ENCODE measurements at regions not wholly inside any gene's neighbourhood (a gene's known extent, or its start where the extent isn't known, plus 50 kb on each side); places are given as distances from the start of the nearest gene placed in this dataset.

DNA sequence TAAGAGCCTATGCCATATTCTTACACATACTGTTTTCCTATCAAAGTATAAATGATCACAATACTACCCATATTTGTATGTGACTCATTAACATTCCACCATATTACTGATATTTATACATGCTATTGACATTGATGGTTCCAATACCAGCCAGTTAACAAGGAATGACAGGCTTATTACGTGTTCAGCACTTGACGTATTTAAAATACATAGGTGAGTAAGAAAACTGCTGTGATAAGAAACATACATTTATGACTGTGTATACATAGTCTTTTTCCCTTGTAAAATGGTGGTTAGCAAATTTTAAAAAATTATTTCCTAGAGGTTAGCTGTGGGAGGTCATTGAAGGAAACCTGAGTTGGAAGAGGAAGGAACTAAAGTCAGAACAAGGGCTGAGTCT is 81.1 kb upstream of the NEUROD6 start:
- Histone ChIP-seq H3K9me3 (ENCODE audit: control insufficient read depth, insufficient read depth, low read length) (no peaks in the 10 kb centered on the region), H3K36me3 (ENCODE audit: control insufficient read depth, insufficient read depth, low read length) (no peaks in the 10 kb centered on the region), H3K4me1 (ENCODE audit: control insufficient read depth, insufficient read depth, low read length) (peaks cover 4% of the 10 kb centered on the region), H3K27ac (ENCODE audit: low read depth, low read length) (no peak overlapping the region), H3K4me3 (ENCODE audit: low read depth, low read length) (no peak overlapping the region), H3K27me3 (ENCODE audit: control insufficient read depth, insufficient read depth, low read length) (no peaks in the 10 kb centered on the region)
- DNase-seq (ENCODE audit: low read depth in 4 of 6, low spot score in 6 of 6): no peak
- WGBS (ENCODE audit: insufficient coverage): no CpG with 5 or more reads among the region's 2 CpGs

DNA sequence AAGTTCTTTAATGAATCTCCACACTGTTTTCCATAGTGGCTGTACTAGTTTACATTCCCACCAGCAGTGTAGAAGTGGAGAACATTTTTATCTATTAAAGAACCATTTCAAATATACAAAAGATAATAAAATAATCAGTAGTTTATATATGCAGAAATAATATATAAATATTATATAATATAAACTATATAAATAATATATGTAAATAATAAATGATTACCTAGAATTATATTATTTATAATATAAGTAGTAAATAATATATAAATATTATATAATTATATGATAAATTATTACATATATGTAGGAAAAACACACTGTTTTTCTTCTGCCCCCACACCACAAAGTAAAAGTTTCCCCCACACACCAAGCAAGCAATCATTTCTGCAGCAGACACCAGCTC is 83.5 kb upstream of the NEUROD6 start:
- no peak for DNase-seq (ENCODE audit: low read depth in 4 of 6, low spot score in 6 of 6)
- no peaks in the 10 kb centered on the region for H3K9me3 ChIP-seq (ENCODE audit: control insufficient read depth, insufficient read depth, low read length)
- no peaks in the 10 kb centered on the region for H3K4me1 ChIP-seq (ENCODE audit: control insufficient read depth, insufficient read depth, low read length)
- no peak overlapping the region for H3K4me3 ChIP-seq (ENCODE audit: low read depth, low read length)
- no peak overlapping the region for H3K27ac ChIP-seq (ENCODE audit: low read depth, low read length)
- H3K27me3 ChIP-seq (ENCODE audit: control insufficient read depth, insufficient read depth, low read length): no peaks in the 10 kb centered on the region
- no peaks in the 10 kb centered on the region for H3K36me3 ChIP-seq (ENCODE audit: control insufficient read depth, insufficient read depth, low read length)

DNA sequence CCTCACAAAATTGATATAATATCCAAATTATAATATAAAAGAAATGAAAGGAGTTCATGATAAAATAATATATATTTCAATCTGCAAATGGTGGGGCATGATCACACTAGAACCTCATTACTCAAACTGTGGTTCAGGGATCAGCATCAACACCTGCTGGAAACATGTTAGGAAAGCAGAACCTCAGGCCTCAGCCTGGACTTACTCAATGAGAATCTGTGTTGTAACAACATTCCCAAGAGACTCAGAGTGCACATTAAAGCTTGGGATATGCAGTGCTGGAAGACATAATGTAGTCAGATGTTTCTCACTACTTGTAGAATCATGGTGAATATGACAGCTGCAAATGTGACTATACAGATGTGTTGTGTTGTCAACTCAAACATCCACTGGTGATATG is 81.7 kb upstream of the ITPRID1 start:
- no peak overlapping the region for H3K4me3 ChIP-seq (ENCODE audit: low read depth, low read length)

DNA sequence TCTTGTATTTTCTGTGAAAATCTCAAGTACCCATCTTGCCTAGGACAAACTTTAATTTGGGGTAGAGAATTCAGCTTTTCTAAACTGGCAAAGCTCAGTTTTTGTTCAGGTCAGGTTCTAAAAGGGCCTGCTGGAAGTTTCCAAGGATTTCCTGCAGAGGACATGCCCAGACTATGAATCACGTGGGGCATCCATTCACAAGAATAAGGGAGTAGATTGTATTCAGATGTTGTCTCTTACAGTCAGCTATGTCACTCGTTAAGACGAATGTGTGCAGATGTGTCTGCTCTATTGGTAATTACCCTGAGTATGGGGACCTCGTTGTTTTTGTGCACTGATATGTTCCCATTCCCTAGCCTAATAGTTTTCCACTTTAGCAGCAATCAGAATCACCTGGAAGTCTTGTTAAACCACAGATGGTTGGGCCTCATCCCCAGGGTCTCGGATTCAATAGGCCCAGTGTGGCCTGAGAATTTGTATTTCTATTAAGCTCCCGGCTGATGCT is 81.0 kb upstream of the ITPRID1 start:
- 34% methylated on average over 3 of the region's 6 CpGs for WGBS (ENCODE audit: insufficient coverage)
- DNase-seq (ENCODE audit: low read depth in 4 of 6, low spot score in 6 of 6): peak in 1 of 6 donors; percentile 51
- Histone ChIP-seq H3K4me1 (ENCODE audit: control insufficient read depth, insufficient read depth, low read length) (peaks cover 6% of the 10 kb centered on the region), H3K9me3 (ENCODE audit: control insufficient read depth, insufficient read depth, low read length) (no peaks in the 10 kb centered on the region), H3K4me3 (ENCODE audit: low read depth, low read length) (no peak overlapping the region), H3K27ac (ENCODE audit: low read depth, low read length) (no peak overlapping the region), H3K36me3 (ENCODE audit: control insufficient read depth, insufficient read depth, low read length) (no peaks in the 10 kb centered on the region), H3K27me3 (ENCODE audit: control insufficient read depth, insufficient read depth, low read length) (peaks cover 2% of the 10 kb centered on the region)

More for the DNA sequence above, 81.7 kb upstream of the ITPRID1 start:
- H3K9me3 ChIP-seq (ENCODE audit: control insufficient read depth, insufficient read depth, low read length): no peaks in the 10 kb centered on the region
- H3K4me1 ChIP-seq (ENCODE audit: control insufficient read depth, insufficient read depth, low read length): peaks cover 6% of the 10 kb centered on the region
- no peak overlapping the region for H3K27ac ChIP-seq (ENCODE audit: low read depth, low read length)
- H3K36me3 ChIP-seq (ENCODE audit: control insufficient read depth, insufficient read depth, low read length): no peaks in the 10 kb centered on the region
- no peak for DNase-seq (ENCODE audit: low read depth in 4 of 6, low spot score in 6 of 6)
- peaks cover 2% of the 10 kb centered on the region for H3K27me3 ChIP-seq (ENCODE audit: control insufficient read depth, insufficient read depth, low read length)

DNA sequence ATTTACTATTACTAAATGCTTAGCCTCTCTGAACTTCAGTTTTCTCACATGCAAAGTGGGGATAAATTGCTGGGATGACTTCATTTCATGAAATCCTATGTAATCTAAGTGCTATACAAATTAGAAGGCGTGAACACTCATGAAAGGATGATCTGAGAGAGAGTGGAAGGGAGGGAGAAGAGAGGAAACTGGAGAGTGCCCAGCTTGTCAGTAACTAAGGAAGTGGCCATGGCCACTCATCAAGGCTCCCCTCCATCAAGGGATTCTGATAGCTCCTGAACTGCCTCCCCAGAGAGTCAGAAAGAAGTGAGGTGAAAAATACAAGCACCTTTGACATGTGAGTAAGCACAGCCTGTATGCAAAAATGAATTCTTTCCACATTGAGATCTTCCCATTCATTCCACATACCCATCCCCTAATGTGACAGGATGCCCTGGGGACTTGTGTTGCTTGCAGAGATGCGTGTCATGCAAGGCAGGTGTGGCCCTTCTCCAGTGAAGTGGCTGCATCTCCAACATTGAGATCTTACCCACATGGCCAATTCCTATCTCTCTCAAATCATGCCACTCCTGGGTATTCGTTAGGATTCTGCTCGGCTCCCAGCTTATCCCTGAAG is 76.5 kb upstream of the ITPRID1 start:
- Histone ChIP-seq H3K36me3 (ENCODE audit: control insufficient read depth, insufficient read depth, low read length) (no peaks in the 10 kb centered on the region), H3K4me3 (ENCODE audit: low read depth, low read length) (no peak overlapping the region), H3K27ac (ENCODE audit: low read depth, low read length) (no peak overlapping the region), H3K27me3 (ENCODE audit: control insufficient read depth, insufficient read depth, low read length) (peaks cover 2% of the 10 kb centered on the region), H3K4me1 (ENCODE audit: control insufficient read depth, insufficient read depth, low read length) (peaks cover 3% of the 10 kb centered on the region), H3K9me3 (ENCODE audit: control insufficient read depth, insufficient read depth, low read length) (no peaks in the 10 kb centered on the region)
- 91% methylated on average over 4 of the region's 4 CpGs for WGBS (ENCODE audit: insufficient coverage)
- DNase-seq (ENCODE audit: low read depth in 4 of 6, low spot score in 6 of 6): no peak

DNA sequence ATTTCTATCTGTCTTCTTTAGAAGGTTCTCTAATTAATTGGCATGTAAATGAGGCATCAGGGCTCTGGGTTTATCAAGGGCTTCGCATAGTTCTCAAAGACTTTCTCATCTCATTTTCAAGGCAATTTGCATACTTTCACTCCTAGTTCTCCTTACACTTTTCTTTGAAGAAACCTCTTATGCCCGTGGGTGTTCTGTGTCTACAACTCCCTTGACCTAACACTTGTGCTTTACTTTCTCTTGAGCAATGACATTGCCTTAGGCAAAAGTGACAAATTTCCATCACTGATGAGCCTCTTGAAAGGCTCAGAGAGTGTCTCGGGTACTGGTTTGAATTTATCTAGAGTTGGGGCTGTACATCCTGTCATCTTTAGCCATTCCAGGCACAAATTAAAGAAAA is 74.7 kb upstream of the ITPRID1 start:
- WGBS (ENCODE audit: insufficient coverage): 71% methylated on average over 2 of the region's 3 CpGs

GRCh38 chr7:31440511-31440910 is 73.4 kb upstream of the ITPRID1 start:
- no CpG with 5 or more reads among the region's 3 CpGs for WGBS (ENCODE audit: insufficient coverage)
- Histone ChIP-seq H3K4me1 (ENCODE audit: control insufficient read depth, insufficient read depth, low read length) (no peaks in the 10 kb centered on the region), H3K36me3 (ENCODE audit: control insufficient read depth, insufficient read depth, low read length) (no peaks in the 10 kb centered on the region), H3K27ac (ENCODE audit: low read depth, low read length) (no peak overlapping the region), H3K4me3 (ENCODE audit: low read depth, low read length) (no peak overlapping the region), H3K27me3 (ENCODE audit: control insufficient read depth, insufficient read depth, low read length) (peaks cover 2% of the 10 kb centered on the region), H3K9me3 (ENCODE audit: control insufficient read depth, insufficient read depth, low read length) (no peaks in the 10 kb centered on the region)
- DNase-seq (ENCODE audit: low read depth in 4 of 6, low spot score in 6 of 6): no peak

More for the DNA sequence above, 74.7 kb upstream of the ITPRID1 start:
- Histone ChIP-seq H3K27ac (ENCODE audit: low read depth, low read length) (no peak overlapping the region), H3K4me1 (ENCODE audit: control insufficient read depth, insufficient read depth, low read length) (no peaks in the 10 kb centered on the region), H3K36me3 (ENCODE audit: control insufficient read depth, insufficient read depth, low read length) (no peaks in the 10 kb centered on the region), H3K27me3 (ENCODE audit: control insufficient read depth, insufficient read depth, low read length) (peaks cover 2% of the 10 kb centered on the region), H3K4me3 (ENCODE audit: low read depth, low read length) (no peak overlapping the region), H3K9me3 (ENCODE audit: control insufficient read depth, insufficient read depth, low read length) (no peaks in the 10 kb centered on the region)
- DNase-seq (ENCODE audit: low read depth in 4 of 6, low spot score in 6 of 6): no peak

- peaks cover 2% of the 10 kb centered on the region for H3K27me3 ChIP-seq (ENCODE audit: control insufficient read depth, insufficient read depth, low read length)
- H3K4me3 ChIP-seq (ENCODE audit: low read depth, low read length): no peak overlapping the region
- H3K27ac ChIP-seq (ENCODE audit: low read depth, low read length): no peak overlapping the region
- no peaks in the 10 kb centered on the region for H3K9me3 ChIP-seq (ENCODE audit: control insufficient read depth, insufficient read depth, low read length)
- DNase-seq (ENCODE audit: low read depth in 4 of 6, low spot score in 6 of 6): no peak
- no peaks in the 10 kb centered on the region for H3K4me1 ChIP-seq (ENCODE audit: control insufficient read depth, insufficient read depth, low read length)
- WGBS (ENCODE audit: insufficient coverage): 100% methylated on average over 1 of the region's 4 CpGs
- H3K36me3 ChIP-seq (ENCODE audit: control insufficient read depth, insufficient read depth, low read length): no peaks in the 10 kb centered on the region
These were observed 71.3 kb upstream of the ITPRID1 start for GRCh38 chr7:31442626-31443025.

GRCh38 chr7:31443457-31443856 is 70.4 kb upstream of the ITPRID1 start:
- peak in 5 of 6 donors; percentile 29 to 92 (median 40) for DNase-seq (ENCODE audit: low read depth in 4 of 6, low spot score in 6 of 6)
- Histone ChIP-seq H3K9me3 (ENCODE audit: control insufficient read depth, insufficient read depth, low read length) (no peaks in the 10 kb centered on the region), H3K27me3 (ENCODE audit: control insufficient read depth, insufficient read depth, low read length) (peaks cover under 1% of the 10 kb centered on the region), H3K4me3 (ENCODE audit: low read depth, low read length) (no peak overlapping the region), H3K4me1 (ENCODE audit: control insufficient read depth, insufficient read depth, low read length) (no peaks in the 10 kb centered on the region), H3K27ac (ENCODE audit: low read depth, low read length) (no peak overlapping the region), H3K36me3 (ENCODE audit: control insufficient read depth, insufficient read depth, low read length) (no peaks in the 10 kb centered on the region)
- WGBS (ENCODE audit: insufficient coverage): 0% methylated on average over 1 of the region's 1 CpG

DNA sequence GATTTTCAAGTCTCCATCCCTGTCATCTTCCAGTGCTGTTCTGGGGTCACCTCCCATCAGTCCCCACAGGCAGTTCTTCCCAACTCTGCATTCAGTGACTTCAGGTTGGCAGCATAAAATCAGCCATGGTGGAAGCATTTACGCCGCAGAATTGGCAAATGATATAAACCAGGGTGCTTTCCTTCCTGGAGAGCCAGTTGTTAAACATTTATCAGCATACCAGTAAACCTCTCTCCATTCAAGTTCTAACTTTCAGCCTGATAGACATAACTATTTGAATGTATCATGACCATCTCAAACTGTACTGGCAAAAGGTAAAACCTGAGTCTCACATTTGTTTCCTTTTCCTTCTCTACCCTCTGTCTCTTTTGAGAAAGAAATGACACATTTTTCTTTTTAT is 69.7 kb upstream of the ITPRID1 start:
- no peak overlapping the region for H3K27ac ChIP-seq (ENCODE audit: low read depth, low read length)
- no CpG with 5 or more reads among the region's 2 CpGs for WGBS (ENCODE audit: insufficient coverage)
- DNase-seq (ENCODE audit: low read depth in 4 of 6, low spot score in 6 of 6): no peak
- H3K36me3 ChIP-seq (ENCODE audit: control insufficient read depth, insufficient read depth, low read length): no peaks in the 10 kb centered on the region
- H3K9me3 ChIP-seq (ENCODE audit: control insufficient read depth, insufficient read depth, low read length): no peaks in the 10 kb centered on the region
- H3K4me1 ChIP-seq (ENCODE audit: control insufficient read depth, insufficient read depth, low read length): no peaks in the 10 kb centered on the region
- no peak overlapping the region for H3K4me3 ChIP-seq (ENCODE audit: low read depth, low read length)
- no peaks in the 10 kb centered on the region for H3K27me3 ChIP-seq (ENCODE audit: control insufficient read depth, insufficient read depth, low read length)

All from spinal cord (tissue), 9 donors.